ENCODE measurements at regions not wholly inside any gene's neighbourhood (a gene's known extent, or its start where the extent isn't known, plus 50 kb on each side); places are given as distances from the start of the nearest gene placed in this dataset.

- no peak for DNase-seq
Measured at GRCh38 chr16:35931722-35932121, 2472.3 kb downstream of the TP53TG3F start.
